Fibroblast of skin of right quadriceps (primary cell): ENCODE measurements at regions not wholly inside any gene's neighbourhood (a gene's known extent, or its start where the extent isn't known, plus 50 kb on each side); places are given as distances from the start of the nearest gene placed in this dataset.
"Not testable (repeated sequence)": the region's sequence is repeated elsewhere in the genome, so short reads cannot be mapped to it uniquely, and the experiment has no call there.

Source experiments
- DNase-seq: peaks from one replicate; pipeline ENCODE4 v3.0.0-alpha.2; 2013

- DNase-seq, result peak; percentile 40
Observed at GRCh38 chr3:101950985-101951733, 101.8 kb downstream of the NFKBIZ start.

GRCh38 chr3:101954361-101954760 is 105.0 kb downstream of the NFKBIZ start:
- no peak for DNase-seq

GRCh38 chr3:101954936-101955335 is 105.6 kb downstream of the NFKBIZ start:
- no peak for DNase-seq

DNA sequence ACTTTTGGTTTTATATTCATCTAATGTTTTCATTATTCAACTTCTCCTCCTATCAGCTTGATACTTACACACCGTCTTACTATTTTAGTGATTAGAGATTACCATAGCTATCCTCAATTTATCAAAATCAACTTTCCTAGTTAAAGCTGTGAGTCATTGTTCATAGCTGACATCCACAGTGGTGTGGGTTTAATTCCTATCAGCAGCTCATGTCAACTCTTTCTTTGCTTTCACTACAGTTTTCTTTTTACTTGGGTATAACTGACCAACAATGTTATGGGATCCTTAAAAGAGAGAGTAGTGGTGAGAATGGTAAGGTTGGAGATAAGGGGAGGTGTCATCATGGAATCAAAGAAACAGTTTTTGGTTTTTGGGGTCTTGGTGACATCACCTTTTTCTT is 112.7 kb downstream of the NFKBIZ start:
- peak; percentile 44 for DNase-seq

DNA sequence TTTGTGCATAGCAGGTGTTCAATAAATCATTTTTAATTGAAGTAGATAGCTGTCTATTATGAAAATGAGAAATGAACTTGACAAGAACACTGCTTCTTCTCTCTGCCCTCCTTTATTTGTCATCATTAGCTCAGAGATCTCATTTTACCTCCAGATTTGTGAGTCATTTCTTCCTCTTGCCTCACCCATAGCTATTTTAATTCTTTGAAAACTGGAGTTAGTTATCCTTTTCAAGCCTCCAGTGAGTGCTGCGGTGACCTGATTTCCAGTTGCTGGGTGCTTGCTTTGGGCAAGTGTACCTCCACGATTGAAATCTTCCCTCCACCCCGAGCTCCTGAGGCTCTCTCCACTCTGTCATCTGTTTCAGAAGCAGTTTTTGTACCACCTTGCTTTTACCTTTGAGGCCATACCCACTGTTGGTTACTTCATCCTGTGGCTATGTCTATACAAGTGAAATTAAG is 114.6 kb downstream of the NFKBIZ start:
- peak; percentile 63 for DNase-seq

GRCh38 chr3:101964861-101965260 is 115.5 kb downstream of the NFKBIZ start:
- no peak for DNase-seq

GRCh38 chr3:101966226-101966625 is 116.9 kb downstream of the NFKBIZ start:
- no peak for DNase-seq

DNA sequence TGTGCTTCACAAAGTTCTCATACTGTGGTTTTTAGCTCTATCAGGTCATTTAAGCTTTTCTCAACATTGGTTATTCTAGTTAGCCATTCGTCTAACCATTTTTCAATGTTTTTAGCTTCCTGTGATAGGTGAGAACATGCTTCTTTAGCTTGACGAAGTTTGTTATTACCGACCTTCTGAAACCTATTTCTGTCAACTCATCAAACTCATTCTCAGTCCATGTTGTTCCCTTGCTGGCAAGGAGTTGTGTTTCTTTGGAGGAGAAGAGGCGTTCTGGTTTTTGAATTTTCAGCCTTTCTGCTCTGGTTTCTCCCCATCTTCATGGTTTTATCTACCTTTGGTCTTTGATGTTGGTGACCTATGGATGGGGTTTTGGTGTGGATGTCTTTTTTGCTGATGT is 120.9 kb downstream of the NFKBIZ start:
- DNase-seq, result no peak

GRCh38 chr3:101970905-101971304 is 121.6 kb downstream of the NFKBIZ start:
- DNase-seq, result no peak

DNA sequence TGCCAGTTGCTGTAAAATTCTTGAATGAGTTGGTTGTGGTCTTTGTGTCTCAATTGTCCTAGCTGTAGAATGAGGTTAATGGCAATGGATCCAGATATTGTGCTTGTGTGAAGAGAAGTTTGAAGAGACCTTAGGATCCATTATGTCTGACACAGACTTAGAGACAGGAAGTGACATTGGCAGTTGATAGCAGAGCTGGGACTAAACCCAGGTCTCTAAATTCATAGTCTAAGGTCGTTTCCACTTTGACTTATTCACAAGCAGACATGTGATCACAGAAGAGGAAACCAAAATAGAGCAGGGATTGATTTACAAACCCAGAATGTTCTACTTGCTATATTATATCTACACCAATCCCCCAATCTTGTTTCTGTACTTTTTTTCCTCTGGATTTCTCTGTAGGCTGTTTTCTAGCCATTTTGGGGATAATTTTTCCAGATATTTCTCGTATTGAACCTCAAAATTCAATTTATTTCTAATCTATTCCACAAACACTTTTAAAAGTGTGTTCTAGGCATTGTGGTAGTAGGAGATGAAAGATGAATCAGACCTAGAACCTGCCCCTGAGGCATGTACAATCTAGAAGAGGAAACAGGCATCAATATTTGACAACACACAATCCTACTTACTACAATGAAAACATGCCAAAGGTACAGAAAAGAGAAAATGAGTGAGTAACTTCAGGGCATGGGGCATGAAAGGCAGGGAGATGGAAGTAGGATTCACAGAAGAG is 123.3 kb downstream of the NFKBIZ start:
- no peak for DNase-seq

- no peak for DNase-seq
Observed at GRCh38 chr3:101973163-101973505, 123.8 kb downstream of the NFKBIZ start.

DNA sequence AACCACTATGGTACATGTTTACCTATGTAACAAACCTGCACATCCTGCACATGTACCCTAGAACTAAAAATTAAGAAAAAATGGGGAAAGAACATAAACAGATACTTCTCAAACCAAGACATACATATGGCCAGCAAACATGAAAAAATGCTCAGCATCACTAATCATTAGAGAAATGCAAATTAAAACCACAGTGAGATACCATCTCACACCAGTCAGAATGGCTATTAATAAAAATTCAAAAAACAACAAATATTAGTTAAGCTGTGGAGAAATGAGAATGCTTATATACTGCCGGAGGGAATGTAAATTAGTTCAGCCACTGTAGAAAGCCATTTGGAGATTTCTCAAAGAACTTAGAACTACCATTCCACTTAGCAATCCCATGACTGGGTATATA is 126.1 kb downstream of the NFKBIZ start:
- DNase-seq, result not testable (repeated sequence)

GRCh38 chr3:101976473-101976872 is 127.2 kb downstream of the NFKBIZ start:
- peak; percentile 35 for DNase-seq

DNA sequence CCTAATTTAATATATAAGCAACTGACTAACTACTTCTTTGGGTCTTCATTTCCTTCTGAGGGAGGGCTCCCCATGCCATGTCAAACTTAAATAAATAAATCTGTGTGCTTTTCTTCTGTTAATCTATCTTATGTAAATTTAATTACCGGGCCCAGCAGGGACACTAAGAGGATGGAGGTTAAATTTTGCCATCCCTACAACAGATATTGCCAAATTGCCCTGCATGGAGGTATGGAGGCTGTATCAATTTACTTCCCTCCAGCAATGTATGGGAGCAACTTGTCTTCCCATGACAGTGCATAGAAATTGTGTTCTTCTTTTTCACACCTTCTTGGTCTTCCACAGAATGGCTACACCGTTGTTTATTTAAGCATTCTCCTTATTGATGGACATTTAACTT is 129.0 kb downstream of the NFKBIZ start:
- DNase-seq, result no peak

GRCh38 chr3:101979033-101979432 is 129.7 kb downstream of the NFKBIZ start:
- DNase-seq, result no peak

GRCh38 chr3:101984356-101984755 is 135.0 kb downstream of the NFKBIZ start:
- no peak for DNase-seq

DNA sequence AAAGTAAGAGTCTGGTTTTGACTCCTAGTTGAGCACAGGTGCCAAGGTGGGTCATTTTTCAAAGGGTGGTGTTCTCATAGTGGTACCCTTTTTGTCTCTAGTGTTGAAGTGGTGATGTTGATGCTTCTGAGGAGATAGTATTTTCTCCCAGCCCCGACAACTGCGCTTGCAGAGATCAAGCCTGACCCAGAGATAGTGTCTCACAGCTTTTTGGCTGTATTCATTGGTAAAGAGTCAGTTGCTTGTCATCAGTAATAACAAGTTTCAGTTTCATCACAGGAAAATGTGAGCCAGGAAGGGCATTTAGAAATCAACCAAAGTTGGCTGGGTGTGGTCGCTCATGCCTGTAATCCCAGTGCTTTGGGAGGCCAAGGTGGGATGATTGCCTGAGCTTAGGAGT is 139.3 kb downstream of the NFKBIZ start:
- no peak for DNase-seq

GRCh38 chr3:101989578-101990200 is 140.4 kb downstream of the NFKBIZ start:
- no peak for DNase-seq

DNA sequence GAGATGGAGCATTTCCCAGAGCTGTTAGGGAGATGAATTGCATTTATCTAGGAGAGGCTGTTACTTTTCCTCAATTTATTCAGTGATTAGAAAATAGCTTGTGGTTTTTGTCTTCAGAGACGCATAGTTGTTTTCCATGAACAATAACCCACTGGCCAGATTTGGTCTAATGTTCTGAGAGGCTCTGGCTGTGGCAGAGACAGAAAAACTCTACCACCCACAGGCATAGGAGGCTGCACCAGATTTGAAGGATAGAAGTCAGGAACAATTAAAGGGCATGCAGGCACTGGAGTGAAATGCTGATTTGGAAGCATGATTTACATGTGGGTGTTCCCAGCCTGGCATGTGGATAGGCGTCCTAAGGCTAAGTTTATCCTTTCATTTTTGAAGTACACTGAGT is 143.5 kb downstream of the NFKBIZ start:
- no peak for DNase-seq

DNA sequence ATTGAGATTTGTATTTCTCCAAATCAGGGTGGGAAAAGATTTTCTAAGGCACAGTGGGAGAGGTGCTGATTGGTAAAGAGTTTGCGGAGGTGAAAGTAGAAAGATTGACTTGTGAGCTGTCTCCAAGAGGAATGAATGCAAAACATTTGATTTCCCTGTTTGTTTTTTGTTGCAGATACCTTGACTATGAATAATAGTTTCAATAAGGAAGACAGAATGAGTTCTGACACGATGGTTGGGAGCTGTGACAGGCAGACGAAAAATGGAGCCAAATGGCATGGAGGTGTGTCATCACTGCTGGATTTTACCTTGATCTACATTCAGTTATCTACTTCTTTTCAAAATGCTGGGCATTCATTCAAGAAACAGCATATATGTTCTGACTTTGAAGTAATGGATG is 145.1 kb downstream of the NFKBIZ start:
- no peak for DNase-seq

GRCh38 chr3:101995371-101996046 is 146.2 kb downstream of the NFKBIZ start:
- peak; percentile 64 for DNase-seq

DNA sequence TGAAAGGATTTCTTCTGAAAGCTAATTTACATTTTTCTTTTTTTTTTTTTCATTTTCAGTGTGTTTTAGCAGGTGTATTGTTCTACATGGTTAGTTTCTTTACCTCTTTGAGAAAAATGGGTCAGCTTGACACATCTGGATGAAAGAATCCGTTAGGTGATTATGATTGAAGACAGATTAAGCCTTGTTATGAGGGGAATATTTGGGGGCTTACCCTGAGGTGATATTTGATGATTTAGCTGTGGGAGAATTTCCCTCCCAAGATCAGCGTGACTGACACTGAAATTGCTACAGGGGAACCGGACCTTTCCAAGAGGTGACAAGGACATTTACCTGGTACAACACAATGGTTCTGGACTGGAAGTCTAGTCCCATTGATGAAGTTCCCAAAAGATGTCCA is 147.5 kb downstream of the NFKBIZ start:
- no peak for DNase-seq

GRCh38 chr3:101998256-101998926 is 149.1 kb downstream of the NFKBIZ start:
- DNase-seq, result peak; percentile 40
